ENCODE measurements at regions not wholly inside any gene's neighbourhood (a gene's known extent, or its start where the extent isn't known, plus 50 kb on each side); places are given as distances from the start of the nearest gene placed in this dataset.
A peak's percentile ranks its signal among the peaks of the same experiment; 100 is the strongest.

- no peaks in the 10 kb centered on the region for H3K27me3 ChIP-seq (ENCODE audit: control insufficient read depth in 2 of 2, insufficient read depth in 2 of 2, low read length in 2 of 2)
- no peaks in the 10 kb centered on the region for H3K27me3 Mint-ChIP-seq
- no peak for ATAC-seq
- intact Hi-C loops (cut with micrococcal nuclease), result no loop called here
- peaks cover 0 to 2% (median 0%) of the 10 kb centered on the region in 5 donors for H3K36me3 Mint-ChIP-seq
- no peak overlapping the region for H3K4me3 Mint-ChIP-seq
- no peak overlapping the region for H3K4me3 ChIP-seq (ENCODE audit: low read length)
- no peaks in the 10 kb centered on the region for H3K36me3 ChIP-seq (ENCODE audit: control insufficient read depth in 2 of 3, insufficient read depth in 3 of 3, low read length in 3 of 3)
- H3K27ac ChIP-seq (ENCODE audit: low read depth, low read length), result no peak overlapping the region
- H3K9me3 ChIP-seq (ENCODE audit: control insufficient read depth in 2 of 3, low read length in 3 of 3), result no peaks in the 10 kb centered on the region
- peaks cover 0 to 22% (median 0%) of the 10 kb centered on the region in 7 donors for H3K4me1 Mint-ChIP-seq
- no peak for DNase-seq
- ChIA-PET POLR2A (no interaction called here), CTCF (no interaction called here)
- no peak overlapping the region for H3K27ac Mint-ChIP-seq
- H3K4me1 ChIP-seq (ENCODE audit: control insufficient read depth in 2 of 2, insufficient read depth in 2 of 2, low read length in 2 of 2), result peaks cover 0 to 7% of the 10 kb centered on the region in 2 donors
- peaks cover 0 to 2% (median 0%) of the 10 kb centered on the region in 11 donors for H3K9me3 Mint-ChIP-seq
These were observed 263.4 kb upstream of the SNX7 start for GRCh38 chr1:98398092-98398491.

- Histone ChIP-seq H3K27ac (ENCODE audit: low read depth, low read length) (no peak overlapping the region), H3K27me3 (ENCODE audit: control insufficient read depth in 2 of 2, insufficient read depth in 2 of 2, low read length in 2 of 2) (no peaks in the 10 kb centered on the region), H3K4me3 (ENCODE audit: low read length) (no peak overlapping the region), H3K4me1 (ENCODE audit: control insufficient read depth in 2 of 2, insufficient read depth in 2 of 2, low read length in 2 of 2) (peaks cover 0 to 17% of the 10 kb centered on the region in 2 donors), H3K9me3 (ENCODE audit: control insufficient read depth in 2 of 3, low read length in 3 of 3) (no peaks in the 10 kb centered on the region), H3K36me3 (ENCODE audit: control insufficient read depth in 2 of 3, insufficient read depth in 3 of 3, low read length in 3 of 3) (no peaks in the 10 kb centered on the region)
- CTCF ChIA-PET, result no interaction called here
- intact Hi-C loops (cut with micrococcal nuclease), result no loop called here
- Mint-ChIP-seq H3K9me3 (peaks cover 0 to 3% (median 0%) of the 10 kb centered on the region in 11 donors), H3K36me3 (peaks cover 0 to 2% (median 0%) of the 10 kb centered on the region in 5 donors), H3K4me3 (no peak overlapping the region), H3K4me1 (peaks cover 0 to 18% (median 0%) of the 10 kb centered on the region in 7 donors), H3K27ac (no peak overlapping the region), H3K27me3 (no peaks in the 10 kb centered on the region)
- POLR2A ChIA-PET, result no interaction called here
- DNase-seq (no peak), ATAC-seq (no peak)
These were observed 267.8 kb upstream of the SNX7 start for GRCh38 chr1:98393719-98394118.

- Mint-ChIP-seq H3K9me3 (peaks cover 0 to 3% (median 0%) of the 10 kb centered on the region in 11 donors), H3K27me3 (no peaks in the 10 kb centered on the region), H3K4me1 (peaks cover 0 to 23% (median 6%) of the 10 kb centered on the region in 7 donors), H3K4me3 (no peak overlapping the region), H3K36me3 (peaks cover 0 to 2% (median 0%) of the 10 kb centered on the region in 5 donors), H3K27ac (no peak overlapping the region)
- Histone ChIP-seq H3K27me3 (ENCODE audit: control insufficient read depth in 2 of 2, insufficient read depth in 2 of 2, low read length in 2 of 2) (no peaks in the 10 kb centered on the region), H3K9me3 (ENCODE audit: control insufficient read depth in 2 of 3, low read length in 3 of 3) (no peaks in the 10 kb centered on the region), H3K27ac (ENCODE audit: low read depth, low read length) (no peak overlapping the region), H3K4me1 (ENCODE audit: control insufficient read depth in 2 of 2, insufficient read depth in 2 of 2, low read length in 2 of 2) (peaks cover 0 to 24% of the 10 kb centered on the region in 2 donors), H3K4me3 (ENCODE audit: low read length) (no peak overlapping the region), H3K36me3 (ENCODE audit: control insufficient read depth in 2 of 3, insufficient read depth in 3 of 3, low read length in 3 of 3) (no peaks in the 10 kb centered on the region)
- ChIA-PET CTCF (no interaction called here), POLR2A (no interaction called here)
- intact Hi-C loops (cut with micrococcal nuclease), result no loop called here
- ATAC-seq (no peak), DNase-seq (no peak)
These were observed 270.3 kb upstream of the SNX7 start for GRCh38 chr1:98391175-98391574.

GRCh38 chr1:98389809-98390208 is 271.7 kb upstream of the SNX7 start:
- Mint-ChIP-seq H3K36me3 (peaks cover 0 to under 1% (median 0%) of the 10 kb centered on the region in 5 donors), H3K4me3 (no peak overlapping the region), H3K4me1 (peaks cover 0 to 23% (median 6%) of the 10 kb centered on the region in 7 donors), H3K27ac (no peak overlapping the region), H3K9me3 (peaks cover 0 to 3% (median 0%) of the 10 kb centered on the region in 11 donors), H3K27me3 (peaks cover 0 to 1% (median 0%) of the 10 kb centered on the region in 5 donors)
- peaks cover 0 to 24% of the 10 kb centered on the region in 2 donors for H3K4me1 ChIP-seq (ENCODE audit: control insufficient read depth in 2 of 2, insufficient read depth in 2 of 2, low read length in 2 of 2)
- H3K27me3 ChIP-seq (ENCODE audit: control insufficient read depth in 2 of 2, insufficient read depth in 2 of 2, low read length in 2 of 2), result no peaks in the 10 kb centered on the region
- no peaks in the 10 kb centered on the region for H3K36me3 ChIP-seq (ENCODE audit: control insufficient read depth in 2 of 3, insufficient read depth in 3 of 3, low read length in 3 of 3)
- intact Hi-C loops (cut with micrococcal nuclease), result loop anchor here in 1 of 2 donors (2.0 kb wide), 1 partner anchor 15 kb away; no protein-coding TSS in a partner anchor
- ChIA-PET POLR2A (no interaction called here), CTCF (no interaction called here)
- no peak overlapping the region for H3K27ac ChIP-seq (ENCODE audit: low read depth, low read length)
- no peak for ATAC-seq
- no peak overlapping the region for H3K4me3 ChIP-seq (ENCODE audit: low read length)
- DNase-seq, result no peak
- no peaks in the 10 kb centered on the region for H3K9me3 ChIP-seq (ENCODE audit: control insufficient read depth in 2 of 3, low read length in 3 of 3)

GRCh38 chr1:98388441-98388840 is 273.1 kb upstream of the SNX7 start:
- POLR2A ChIA-PET, result no interaction called here
- peaks cover 0 to 24% of the 10 kb centered on the region in 2 donors for H3K4me1 ChIP-seq (ENCODE audit: control insufficient read depth in 2 of 2, insufficient read depth in 2 of 2, low read length in 2 of 2)
- peak; percentile 84 for ATAC-seq
- H3K36me3 ChIP-seq (ENCODE audit: control insufficient read depth in 2 of 3, insufficient read depth in 3 of 3, low read length in 3 of 3), result no peaks in the 10 kb centered on the region
- intact Hi-C loops (cut with micrococcal nuclease), result loop anchor here in 1 of 2 donors (2.0 kb wide), 1 partner anchor 16 kb away; no protein-coding TSS in a partner anchor
- peak overlapping the region in 2 of 10 donors; percentile 13 to 68 for H3K4me3 Mint-ChIP-seq
- no peak for DNase-seq
- no peak overlapping the region for H3K27ac ChIP-seq (ENCODE audit: low read depth, low read length)
- CTCF ChIA-PET, result no interaction called here
- no peak overlapping the region for H3K4me3 ChIP-seq (ENCODE audit: low read length)
- H3K27me3 ChIP-seq (ENCODE audit: control insufficient read depth in 2 of 2, insufficient read depth in 2 of 2, low read length in 2 of 2), result no peaks in the 10 kb centered on the region
- peaks cover 0 to 3% (median 0%) of the 10 kb centered on the region in 5 donors for H3K27me3 Mint-ChIP-seq
- peaks cover 0 to 1% (median 0%) of the 10 kb centered on the region in 5 donors for H3K36me3 Mint-ChIP-seq
- no peaks in the 10 kb centered on the region for H3K9me3 ChIP-seq (ENCODE audit: control insufficient read depth in 2 of 3, low read length in 3 of 3)
- H3K27ac Mint-ChIP-seq, result peak overlapping the region in 2 of 9 donors; percentile 2 to 51
- peaks cover 0 to 23% (median 6%) of the 10 kb centered on the region in 7 donors for H3K4me1 Mint-ChIP-seq
- H3K9me3 Mint-ChIP-seq, result peaks cover 0 to 3% (median 0%) of the 10 kb centered on the region in 11 donors

GRCh38 chr1:98387701-98388100 is 273.8 kb upstream of the SNX7 start:
- ATAC-seq (no peak), DNase-seq (no peak)
- no peaks in the 10 kb centered on the region for H3K36me3 ChIP-seq (ENCODE audit: control insufficient read depth in 2 of 3, insufficient read depth in 3 of 3, low read length in 3 of 3)
- H3K27me3 Mint-ChIP-seq, result peaks cover 0 to 4% (median 0%) of the 10 kb centered on the region in 5 donors
- H3K4me1 Mint-ChIP-seq, result peaks cover 0 to 23% (median 6%) of the 10 kb centered on the region in 7 donors
- peak overlapping the region in 1 of 9 donors; percentile 2 for H3K27ac Mint-ChIP-seq
- POLR2A ChIA-PET, result no interaction called here
- H3K36me3 Mint-ChIP-seq, result peaks cover 0 to 1% (median 0%) of the 10 kb centered on the region in 5 donors
- H3K4me3 ChIP-seq (ENCODE audit: low read length), result no peak overlapping the region
- H3K9me3 Mint-ChIP-seq, result peaks cover 0 to 3% (median 0%) of the 10 kb centered on the region in 11 donors
- CTCF ChIA-PET, result no interaction called here
- peak overlapping the region in 2 of 10 donors; percentile 13 to 68 for H3K4me3 Mint-ChIP-seq
- intact Hi-C loops (cut with micrococcal nuclease), result loop anchor here in 1 of 2 donors (2.0 kb wide), 1 partner anchor 17 kb away; no protein-coding TSS in a partner anchor
- H3K27me3 ChIP-seq (ENCODE audit: control insufficient read depth in 2 of 2, insufficient read depth in 2 of 2, low read length in 2 of 2), result no peaks in the 10 kb centered on the region
- H3K4me1 ChIP-seq (ENCODE audit: control insufficient read depth in 2 of 2, insufficient read depth in 2 of 2, low read length in 2 of 2), result peaks cover 0 to 24% of the 10 kb centered on the region in 2 donors
- no peak overlapping the region for H3K27ac ChIP-seq (ENCODE audit: low read depth, low read length)
- H3K9me3 ChIP-seq (ENCODE audit: control insufficient read depth in 2 of 3, low read length in 3 of 3), result no peaks in the 10 kb centered on the region

Measured in naive thymus-derived CD4-positive, alpha-beta T cell (primary cell).